SK-N-SH treated with all-trans-retinoic acid at 6 μM for 48 hours (cell line): ENCODE measurements at regions not wholly inside any gene's neighbourhood (a gene's known extent, or its start where the extent isn't known, plus 50 kb on each side); places are given as distances from the start of the nearest gene placed in this dataset.

Experiments
- CREB5 ChIP-seq: fragments of 250-450 bp; sonication (Bioruptor Pico); IDR thresholded peaks from 2 replicates; pipeline ENCODE4 v1.5.1; 2020; ENCODE audit warnings: low read depth, mild to moderate bottlenecking, moderate library complexity
- PPARA ChIP-seq: fragments of 250-450 bp; sonication (Bioruptor Pico); IDR thresholded peaks from 2 replicates; pipeline ENCODE4 v1.5.0; 2020; ENCODE audit warnings: mild to moderate bottlenecking, borderline replicate concordance
- RARB ChIP-seq: fragments of 250-450 bp; sonication (Bioruptor Pico); IDR thresholded peaks from 2 replicates; pipeline ENCODE4 v1.8.0; 2021; ENCODE audit warnings: mild to moderate bottlenecking, moderate library complexity
- TSHZ2 ChIP-seq: fragments of 250-450 bp; sonication (Bioruptor Pico); IDR thresholded peaks from 2 replicates; pipeline ENCODE4 v1.5.0; 2020; ENCODE audit warnings: mild to moderate bottlenecking, moderate library complexity
- ZFP3 ChIP-seq: fragments of 250-450 bp; sonication (Bioruptor Pico); IDR thresholded peaks from 2 replicates; pipeline ENCODE4 v1.5.0; 2020; ENCODE audit warnings: mild to moderate bottlenecking, moderate library complexity
- ZFP30 ChIP-seq: fragments of 450-650 bp; formaldehyde crosslinking; IDR thresholded peaks from 2 replicates; pipeline ENCODE4 v1.5.0; 2022; ENCODE audit warnings: mild to moderate bottlenecking, moderate library complexity

DNA sequence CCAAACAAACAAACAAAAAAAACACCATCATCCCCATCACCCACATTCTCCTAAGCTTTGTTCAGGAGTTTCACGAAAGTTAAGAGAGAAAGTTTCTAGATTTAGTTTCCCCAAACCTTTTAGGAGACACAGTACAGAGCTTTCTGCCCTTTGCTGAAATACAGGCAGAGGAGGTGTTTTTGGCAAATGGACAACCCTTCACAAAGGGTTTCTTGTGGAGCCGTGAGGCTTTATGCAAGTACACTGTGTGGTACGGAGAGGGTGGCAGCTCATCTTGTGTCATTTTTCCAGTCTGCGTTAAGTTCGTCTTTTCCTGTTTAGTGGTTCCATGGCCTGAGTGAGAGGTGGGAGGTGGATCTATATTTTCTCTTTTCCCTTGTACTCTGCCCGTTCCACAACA is 215.5 kb upstream of the PRKCQ start:
- TF ChIP-seq RARB (CRISPR knock-in tag) (no peak), CREB5 (CRISPR knock-in tag) (no peak), PPARA (CRISPR knock-in tag) (no peak), ZFP30 (CRISPR knock-in tag) (no peak), ZFP3 (CRISPR knock-in tag) (no peak), TSHZ2 (CRISPR knock-in tag) (no peak)
